ENCODE measurements at regions not wholly inside any gene's neighbourhood (a gene's known extent, or its start where the extent isn't known, plus 50 kb on each side); places are given as distances from the start of the nearest gene placed in this dataset.

GRCh38 chr6:125656287-125656870 lies 93.1 kb upstream of the HEY2 start:
- no peak overlapping the region for H3K27ac Mint-ChIP-seq
- no peak overlapping the region for H3K4me3 Mint-ChIP-seq
- H3K4me1 Mint-ChIP-seq (ENCODE audit: low read depth), result no peaks in the 10 kb centered on the region
- POLR2A ChIA-PET, result no interaction called here
- H3K27me3 Mint-ChIP-seq, result peaks cover 4% of the 10 kb centered on the region
- DNase-seq, result no peak
- no peaks in the 10 kb centered on the region for H3K36me3 Mint-ChIP-seq (ENCODE audit: low read depth)
- TF ChIP-seq CTCF (IDR thresholded peaks at IDR 0.05), result no peak
- intact Hi-C loops (cut with micrococcal nuclease), result no loop called here
- ATAC-seq, result no peak
- H3K9me3 Mint-ChIP-seq, result no peaks in the 10 kb centered on the region
- CTCF ChIA-PET, result no interaction called here

- Mint-ChIP-seq H3K27ac (no peak overlapping the region), H3K4me3 (no peak overlapping the region), H3K9me3 (no peaks in the 10 kb centered on the region), H3K27me3 (peaks cover 4% of the 10 kb centered on the region), H3K36me3 (ENCODE audit: low read depth) (no peaks in the 10 kb centered on the region), H3K4me1 (ENCODE audit: low read depth) (no peaks in the 10 kb centered on the region)
- POLR2A ChIA-PET, result no interaction called here
- TF ChIP-seq CTCF (IDR thresholded peaks at IDR 0.05), result no peak
- intact Hi-C loops (cut with micrococcal nuclease), result no loop called here
- DNase-seq (no peak), ATAC-seq (no peak)
- CTCF ChIA-PET, result no interaction called here
Measured at GRCh38 chr6:125658136-125658535, 91.3 kb upstream of the HEY2 start.

GRCh38 chr6:125658759-125659431 lies 90.5 kb upstream of the HEY2 start:
- Mint-ChIP-seq H3K27me3 (peaks cover 3% of the 10 kb centered on the region), H3K4me3 (no peak overlapping the region), H3K4me1 (ENCODE audit: low read depth) (no peaks in the 10 kb centered on the region), H3K9me3 (no peaks in the 10 kb centered on the region), H3K36me3 (ENCODE audit: low read depth) (no peaks in the 10 kb centered on the region), H3K27ac (no peak overlapping the region)
- DNase-seq, result no peak
- intact Hi-C loops (cut with micrococcal nuclease), result no loop called here
- ATAC-seq, result no peak
- CTCF ChIA-PET, result no interaction called here
- POLR2A ChIA-PET, result no interaction called here
- no peak for TF ChIP-seq CTCF (IDR thresholded peaks at IDR 0.05)

- Mint-ChIP-seq H3K27me3 (peaks cover 6% of the 10 kb centered on the region), H3K4me1 (ENCODE audit: low read depth) (no peaks in the 10 kb centered on the region), H3K27ac (no peak overlapping the region), H3K36me3 (ENCODE audit: low read depth) (no peaks in the 10 kb centered on the region), H3K9me3 (no peaks in the 10 kb centered on the region), H3K4me3 (no peak overlapping the region)
- DNase-seq (no peak), ATAC-seq (no peak)
- intact Hi-C loops (cut with micrococcal nuclease), result no loop called here
- POLR2A ChIA-PET, result no interaction called here
- TF ChIP-seq CTCF (IDR thresholded peaks at IDR 0.05), result no peak
- CTCF ChIA-PET, result no interaction called here
Measured at GRCh38 chr6:125659887-125660286, 89.5 kb upstream of the HEY2 start.

GRCh38 chr6:125662296-125662695 lies 87.1 kb upstream of the HEY2 start:
- TF ChIP-seq CTCF (IDR thresholded peaks at IDR 0.05), result no peak
- DNase-seq (no peak), ATAC-seq (no peak)
- ChIA-PET CTCF (no interaction called here), POLR2A (no interaction called here)
- Mint-ChIP-seq H3K9me3 (no peaks in the 10 kb centered on the region), H3K4me3 (no peak overlapping the region), H3K4me1 (ENCODE audit: low read depth) (no peaks in the 10 kb centered on the region), H3K27me3 (peaks cover 8% of the 10 kb centered on the region), H3K36me3 (ENCODE audit: low read depth) (no peaks in the 10 kb centered on the region), H3K27ac (no peak overlapping the region)
- intact Hi-C loops (cut with micrococcal nuclease), result no loop called here
